SK-N-SH (cell line): ENCODE measurements at regions not wholly inside any gene's neighbourhood (a gene's known extent, or its start where the extent isn't known, plus 50 kb on each side); places are given as distances from the start of the nearest gene placed in this dataset.

Source experiments
- CTCF ChIA-PET: fragments of 300-600, 350-600 bp; formaldehyde crosslinking; extraction: SDS; loops from one replicate; lab custom pipeline; 2021; lab: Yijun Ruan, JAX
- POLR2A ChIA-PET: fragments of 350-600 bp; sonication (Branson Sonifier 250); formaldehyde crosslinking; extraction: SDS; loops from one replicate; lab custom pipeline; 2020; ENCODE audit warnings: antibody characterized with exemption, inconsistent platforms; lab: Yijun Ruan, JAX
- DNase-seq: peaks from one replicate; pipeline ENCODE4 v3.0.0; 2012
- H2AFZ ChIP-seq: fragments of 200-600 bp; sonication (generic); 2 replicates; pipeline ENCODE4 v1.8.1; 2016; ENCODE audit warnings: antibody characterized with exemption, mild to moderate bottlenecking, low read depth
- H3F3A ChIP-seq: fragments of 200-600 bp; sonication (generic); replicated peaks from 2 replicates; pipeline ENCODE3; 2016; ENCODE audit warnings: antibody characterized with exemption, mild to moderate bottlenecking; ENCODE audit not compliant: insufficient read depth
- H3K27ac ChIP-seq, 2 experiments: fragments of 200-500 bp in 1 of 2; fragments of 200-600 bp in 1 of 2; sonication (Bioruptor generic) in 1 of 2; sonication (generic), shearing (Covaris generic) in 1 of 2; 2 replicates each; pipeline versions ENCODE4 v1.5.1 to v1.6.1; 2014 to 2016; ENCODE audit warnings: low read depth in 2 of 2, inconsistent platforms in 1 of 2, low read length in 1 of 2, mild to moderate bottlenecking in 1 of 2, mixed read lengths in 1 of 2
- H3K27me3 ChIP-seq: fragments of 200-600 bp; sonication (generic), shearing (Covaris generic); 2 replicates; pipeline ENCODE4 v1.6.1; 2016; ENCODE audit warnings: mixed run types; ENCODE audit not compliant: insufficient read depth
- H3K36me3 ChIP-seq, 2 experiments: fragments of 200-500 bp in 1 of 2; fragments of 200-600 bp in 1 of 2; sonication (Bioruptor generic) in 1 of 2; sonication (generic) in 1 of 2; replicated peaks in 1 of 2; 2 replicates each; pipeline versions ENCODE3 to v1.5.1; 2014 to 2016; ENCODE audit warnings: low read length in 1 of 2, mild to moderate bottlenecking in 1 of 2; ENCODE audit not compliant: insufficient read depth in 2 of 2, control insufficient read depth in 1 of 2
- H3K4me1 ChIP-seq, 2 experiments: fragments of 200-500 bp in 1 of 2; fragments of 200-600 bp in 1 of 2; sonication (Bioruptor generic) in 1 of 2; sonication (generic), shearing (Covaris generic) in 1 of 2; 2 replicates each; pipeline versions ENCODE4 v1.5.1 to v1.6.1; 2014 to 2016; ENCODE audit warnings: low read depth in 1 of 2, low read length in 1 of 2, mixed run types in 1 of 2; ENCODE audit not compliant: insufficient read depth in 2 of 2, control insufficient read depth in 1 of 2
- H3K4me2 ChIP-seq: fragments of 200-600 bp; sonication (generic), shearing (Covaris generic); 2 replicates; pipeline ENCODE4 v1.6.1; 2017; ENCODE audit warnings: mixed run types
- H3K4me3 ChIP-seq, 2 experiments: fragments of 200-500 bp in 1 of 2; fragments of 200-600 bp in 1 of 2; sonication (Bioruptor generic) in 1 of 2; sonication (generic), shearing (Covaris generic) in 1 of 2; 2 replicates each; pipeline versions ENCODE4 v1.5.1 to v1.8.1; 2014 to 2016; ENCODE audit warnings: low read depth in 2 of 2, inconsistent platforms in 1 of 2, low read length in 1 of 2, mild to moderate bottlenecking in 1 of 2, mixed read lengths in 1 of 2, moderate library complexity in 1 of 2
- H3K79me2 ChIP-seq: fragments of 200-600 bp; sonication (generic); 2 replicates; pipeline ENCODE4 v1.8.1; 2017; ENCODE audit warnings: mild to moderate bottlenecking; ENCODE audit not compliant: insufficient read depth
- H3K9ac ChIP-seq: fragments of 200-600 bp; sonication (generic); 2 replicates; pipeline ENCODE4 v1.6.1; 2017; ENCODE audit warnings: mixed run types
- H3K9me2 ChIP-seq: fragments of 200-600 bp; sonication (generic); 2 replicates; pipeline ENCODE4 v1.6.1; 2017; ENCODE audit warnings: mixed run types
- H3K9me3 ChIP-seq: fragments of 200-600 bp; sonication (generic); 2 replicates; pipeline ENCODE4 v1.6.1; 2017; ENCODE audit warnings: mixed run types, mild to moderate bottlenecking, moderate library complexity
- H4K20me1 ChIP-seq: fragments of 200-600 bp; sonication (generic); 2 replicates; pipeline ENCODE4 v1.6.1; 2017; ENCODE audit warnings: mild to moderate bottlenecking, mixed run types; ENCODE audit not compliant: insufficient read depth
- CTCF ChIP-seq: fragments of 200-600 bp; sonication (generic); IDR thresholded peaks from 2 replicates; pipeline ENCODE4 v1.6.1; 2017; ENCODE audit warnings: antibody characterized with exemption, mild to moderate bottlenecking, moderate library complexity
- FOSL2 ChIP-seq: IDR thresholded peaks from 2 replicates; pipeline ENCODE4 v1.4.0; 2012; ENCODE audit warnings: low read depth, mild to moderate bottlenecking, moderate library complexity, borderline replicate concordance
- FOXJ3 ChIP-seq: sonication (generic); formaldehyde crosslinking; IDR thresholded peaks from 2 replicates; pipeline ENCODE4 v1.5.1; 2020; ENCODE audit warnings: mild to moderate bottlenecking, missing genetic modification reagents
- GABPA ChIP-seq: IDR thresholded peaks from 2 replicates; pipeline ENCODE4 v1.4.0; 2012; ENCODE audit warnings: low read depth, mild to moderate bottlenecking
- GATA2 ChIP-seq: sonication (generic); formaldehyde crosslinking; IDR thresholded peaks from 2 replicates; pipeline ENCODE4 v1.5.0; 2020; ENCODE audit warnings: mild to moderate bottlenecking, missing genetic modification reagents
- JUND ChIP-seq: IDR thresholded peaks from 2 replicates; pipeline ENCODE4 v1.4.0; 2012
- MEF2A ChIP-seq: IDR thresholded peaks from 2 replicates; pipeline ENCODE4 v1.4.0; 2012; ENCODE audit warnings: low read depth, borderline replicate concordance
- NFIC ChIP-seq: IDR thresholded peaks from 2 replicates; pipeline ENCODE4 v1.4.0; 2012; ENCODE audit warnings: borderline replicate concordance
- NRF1 ChIP-seq: IDR thresholded peaks from 2 replicates; pipeline ENCODE4 v1.6.1; 2012; ENCODE audit warnings: low read depth, mild to moderate bottlenecking, low read length
- RCOR1 ChIP-seq: fragments of 150-350 bp; IDR thresholded peaks from 2 replicates; pipeline ENCODE4 v1.6.1; 2017; ENCODE audit warnings: antibody characterized with exemption, low read length
- RFX5 ChIP-seq: IDR thresholded peaks from 2 replicates; pipeline ENCODE4 v1.6.1; 2012; ENCODE audit warnings: mild to moderate bottlenecking, improper control_type of control experiment, low read length
- TAF1 ChIP-seq: IDR thresholded peaks from 2 replicates; pipeline ENCODE4 v1.6.1; 2012; ENCODE audit warnings: low read depth, mild to moderate bottlenecking, low read length, moderate library complexity, borderline replicate concordance
- TCF12 ChIP-seq: IDR thresholded peaks from 2 replicates; pipeline ENCODE4 v1.4.0; 2012
- USF1 ChIP-seq: IDR thresholded peaks from 2 replicates; pipeline ENCODE4 v1.4.0; 2012; ENCODE audit warnings: low read depth, borderline replicate concordance
- USF2 ChIP-seq: fragments of 150-350 bp; IDR thresholded peaks from 2 replicates; pipeline ENCODE4 v1.6.1; 2017; ENCODE audit warnings: antibody characterized with exemption, low read length, low read depth, borderline replicate concordance
- WGBS: methylation state at CpG from one replicate; pipeline ENCODE4 v1.1.6; 2017; ENCODE audit warnings: low lambda C conversion rate; 5-methylcytosine and 5-hydroxymethylcytosine counted together
- TF ChIP-seq, protein P1 (sequence below): IDR thresholded peaks from 2 replicates; pipeline ENCODE4 v1.4.0; 2012; ENCODE audit warnings: low read depth, borderline replicate concordance
- TF ChIP-seq, protein P2 (sequence below): IDR thresholded peaks from 2 replicates; pipeline ENCODE4 v1.4.0; 2012; ENCODE audit warnings: low read depth

DNA sequence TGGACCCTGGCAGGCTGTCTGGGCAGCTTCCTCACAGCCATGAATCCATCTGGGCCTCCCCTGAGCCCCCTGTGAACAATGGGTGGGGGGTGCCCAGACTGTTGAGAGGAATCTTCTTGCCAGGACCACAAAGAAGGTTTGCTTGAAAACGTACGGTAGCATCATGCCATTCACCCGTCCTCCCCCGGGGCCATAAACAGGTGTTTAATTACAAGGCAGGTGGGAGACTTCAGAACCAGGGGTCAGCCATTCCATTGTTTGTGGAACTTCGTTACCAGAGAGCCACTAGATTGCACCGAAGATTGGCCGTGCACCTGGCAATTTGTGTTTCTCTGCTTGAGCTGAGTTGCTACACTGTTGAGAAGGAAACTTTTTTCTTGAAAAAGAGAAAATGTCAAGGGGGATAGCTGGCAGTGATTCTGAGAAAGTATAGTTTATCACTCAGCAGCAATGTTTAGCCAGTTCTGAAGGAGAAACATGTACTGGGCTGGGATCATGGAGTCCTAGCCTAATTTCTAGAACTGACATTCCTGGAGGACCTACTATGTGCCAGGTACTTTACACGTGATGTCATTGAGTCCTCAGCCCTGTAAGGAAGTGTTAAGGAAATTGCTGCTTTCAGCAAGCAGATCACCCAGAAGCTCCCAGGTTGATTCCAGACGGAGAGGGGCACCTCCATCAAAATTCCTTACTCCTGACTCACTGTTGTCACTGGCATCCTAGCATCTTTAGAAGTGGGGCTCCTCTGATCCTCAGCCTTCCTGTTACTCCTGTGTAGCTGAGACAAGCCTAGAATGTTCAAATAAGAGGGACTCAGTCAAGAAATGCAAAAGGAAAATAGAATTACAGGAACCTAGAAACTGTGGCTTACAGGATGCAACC lies 103.8 kb upstream of the UBE2E1 start:
- ChIA-PET POLR2A (no interaction called here), CTCF (no interaction called here)
- H3F3A ChIP-seq: no peaks in the 10 kb centered on the region
- no peak overlapping the region for H3K9ac ChIP-seq
- DNase-seq: no peak
- H3K36me3 ChIP-seq: no peaks in the 10 kb centered on the region
- no peaks in the 10 kb centered on the region; a peak in 1 of 4 replicates for H3K4me1 ChIP-seq
- H3K79me2 ChIP-seq: no peaks in the 10 kb centered on the region
- no peak overlapping the region for H3K27ac ChIP-seq
- H3K4me2 ChIP-seq: no peak overlapping the region
- H3K27me3 ChIP-seq: no peaks in the 10 kb centered on the region
- TF ChIP-seq USF2 (no peak), GATA2 (no peak), USF1 (no peak), MEF2A (no peak), NRF1 (no peak), FOSL2 (peak; percentile 18; the same call in 1 of the 2 replicates), TCF12 (peak; percentile 38; the same call in 1 of the 2 replicates), JUND (peak; percentile 46; the same call in 1 of the 2 replicates)
- TF ChIP-seq, protein P1, sequence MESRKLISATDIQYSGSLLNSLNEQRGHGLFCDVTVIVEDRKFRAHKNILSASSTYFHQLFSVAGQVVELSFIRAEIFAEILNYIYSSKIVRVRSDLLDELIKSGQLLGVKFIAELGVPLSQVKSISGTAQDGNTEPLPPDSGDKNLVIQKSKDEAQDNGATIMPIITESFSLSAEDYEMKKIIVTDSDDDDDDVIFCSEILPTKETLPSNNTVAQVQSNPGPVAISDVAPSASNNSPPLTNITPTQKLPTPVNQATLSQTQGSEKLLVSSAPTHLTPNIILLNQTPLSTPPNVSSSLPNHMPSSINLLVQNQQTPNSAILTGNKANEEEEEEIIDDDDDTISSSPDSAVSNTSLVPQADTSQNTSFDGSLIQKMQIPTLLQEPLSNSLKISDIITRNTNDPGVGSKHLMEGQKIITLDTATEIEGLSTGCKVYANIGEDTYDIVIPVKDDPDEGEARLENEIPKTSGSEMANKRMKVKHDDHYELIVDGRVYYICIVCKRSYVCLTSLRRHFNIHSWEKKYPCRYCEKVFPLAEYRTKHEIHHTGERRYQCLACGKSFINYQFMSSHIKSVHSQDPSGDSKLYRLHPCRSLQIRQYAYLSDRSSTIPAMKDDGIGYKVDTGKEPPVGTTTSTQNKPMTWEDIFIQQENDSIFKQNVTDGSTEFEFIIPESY: no peak
- no peaks in the 10 kb centered on the region for H3K9me2 ChIP-seq
- 83% methylated on average over 9 of the region's 9 CpGs for WGBS
- H2AFZ ChIP-seq: no peak overlapping the region
- H4K20me1 ChIP-seq: no peaks in the 10 kb centered on the region
- H3K9me3 ChIP-seq: no peaks in the 10 kb centered on the region
- no peak overlapping the region for H3K4me3 ChIP-seq

DNA sequence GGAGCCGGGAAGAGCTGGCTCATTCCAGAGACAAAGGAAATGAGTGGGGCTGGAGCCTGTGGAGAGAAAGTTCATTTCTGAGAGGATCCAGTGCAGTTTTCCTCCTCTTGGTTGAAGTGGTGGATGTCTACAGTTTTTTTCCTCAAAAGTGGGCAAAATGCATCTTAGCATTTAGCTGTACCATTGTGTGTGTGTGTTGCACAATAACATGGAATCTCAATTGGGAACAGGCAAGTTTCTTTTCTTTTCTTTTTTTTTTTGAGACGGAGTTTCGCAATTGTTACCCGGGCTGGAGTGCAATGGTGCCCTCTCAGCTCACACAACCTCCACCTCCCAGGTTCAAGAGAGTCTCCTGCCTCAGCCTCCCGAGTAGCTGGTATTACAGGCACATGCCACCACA lies 101.5 kb upstream of the UBE2E1 start:
- H3K79me2 ChIP-seq: no peaks in the 10 kb centered on the region
- no peak overlapping the region for H3K27ac ChIP-seq
- H3K27me3 ChIP-seq: no peaks in the 10 kb centered on the region
- H3K36me3 ChIP-seq: no peaks in the 10 kb centered on the region
- no peak overlapping the region for H3K9ac ChIP-seq
- no peak for DNase-seq
- no peak overlapping the region for H3K4me3 ChIP-seq
- no peaks in the 10 kb centered on the region for H3K9me3 ChIP-seq
- no peak overlapping the region for H3K4me2 ChIP-seq
- H3F3A ChIP-seq: no peaks in the 10 kb centered on the region
- WGBS: 92% methylated on average over 5 of the region's 5 CpGs
- H3K4me1 ChIP-seq: no peaks in the 10 kb centered on the region; a peak in 1 of 4 replicates
- no peaks in the 10 kb centered on the region for H4K20me1 ChIP-seq
- no peak overlapping the region for H2AFZ ChIP-seq
- ChIA-PET POLR2A (interaction anchor here (0.6 kb wide), 1 partner anchor 71 kb away, joined by 4 read pairs; no protein-coding TSS in a partner anchor), CTCF (no interaction called here)
- no peaks in the 10 kb centered on the region for H3K9me2 ChIP-seq
- TF ChIP-seq, protein P2, sequence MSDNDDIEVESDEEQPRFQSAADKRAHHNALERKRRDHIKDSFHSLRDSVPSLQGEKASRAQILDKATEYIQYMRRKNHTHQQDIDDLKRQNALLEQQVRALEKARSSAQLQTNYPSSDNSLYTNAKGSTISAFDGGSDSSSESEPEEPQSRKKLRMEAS: no peak
- no peak for TF ChIP-seq FOXJ3 (CRISPR knock-in tag)
- no peak for TF ChIP-seq MEF2A
- no peak for TF ChIP-seq NRF1
- TF ChIP-seq NFIC: no peak
- TF ChIP-seq USF2: no peak
- TF ChIP-seq JUND: no peak
- no peak for TF ChIP-seq TAF1
- no peak for TF ChIP-seq CTCF
- TF ChIP-seq RCOR1: no peak
- TF ChIP-seq RFX5: no peak
- TF ChIP-seq GABPA: no peak
